Skeletal muscle cell (primary cell): ENCODE measurements at regions not wholly inside any gene's neighbourhood (a gene's known extent, or its start where the extent isn't known, plus 50 kb on each side); places are given as distances from the start of the nearest gene placed in this dataset.
"Not testable (repeated sequence)": the region's sequence is repeated elsewhere in the genome, so short reads cannot be mapped to it uniquely, and the experiment has no call there.

Source experiments
- DNase-seq: peaks from one replicate; pipeline ENCODE4 v3.0.0-alpha.2; 2010; ENCODE audit warnings: low read depth
- H3K4me3 ChIP-seq: 2 replicates; pipeline ENCODE4 v1.5.1; 2011; ENCODE audit warnings: low read depth, mild to moderate bottlenecking, control low read depth, low read length, moderate library complexity

DNA sequence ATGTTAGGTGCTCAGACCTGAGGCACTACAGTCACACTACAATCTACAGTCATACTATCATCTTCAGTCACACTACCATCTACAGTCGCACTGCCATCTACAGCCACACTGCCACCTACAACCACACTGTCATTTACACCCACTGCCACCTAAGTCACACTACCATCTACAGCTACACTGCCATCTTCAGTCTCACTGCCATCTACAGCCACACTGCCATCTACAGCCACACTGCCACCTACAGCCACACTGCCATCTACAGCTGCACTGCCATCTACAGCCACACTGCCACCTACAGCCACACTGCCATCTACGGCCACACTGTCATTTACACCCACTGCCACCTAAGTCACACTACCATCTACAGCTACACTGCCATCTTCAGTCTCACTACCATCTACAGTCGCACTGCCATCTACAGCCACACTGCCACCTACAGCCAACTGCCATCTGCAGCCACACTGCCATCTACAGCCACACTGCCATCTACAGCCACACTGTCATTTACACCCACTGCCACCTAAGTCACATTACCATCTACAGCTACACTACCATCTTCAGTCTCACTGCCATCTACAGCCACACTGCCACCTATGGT, 155.2 kb upstream of the AFDN start:
- not testable (repeated sequence) for H3K4me3 ChIP-seq, DNase-seq

DNA sequence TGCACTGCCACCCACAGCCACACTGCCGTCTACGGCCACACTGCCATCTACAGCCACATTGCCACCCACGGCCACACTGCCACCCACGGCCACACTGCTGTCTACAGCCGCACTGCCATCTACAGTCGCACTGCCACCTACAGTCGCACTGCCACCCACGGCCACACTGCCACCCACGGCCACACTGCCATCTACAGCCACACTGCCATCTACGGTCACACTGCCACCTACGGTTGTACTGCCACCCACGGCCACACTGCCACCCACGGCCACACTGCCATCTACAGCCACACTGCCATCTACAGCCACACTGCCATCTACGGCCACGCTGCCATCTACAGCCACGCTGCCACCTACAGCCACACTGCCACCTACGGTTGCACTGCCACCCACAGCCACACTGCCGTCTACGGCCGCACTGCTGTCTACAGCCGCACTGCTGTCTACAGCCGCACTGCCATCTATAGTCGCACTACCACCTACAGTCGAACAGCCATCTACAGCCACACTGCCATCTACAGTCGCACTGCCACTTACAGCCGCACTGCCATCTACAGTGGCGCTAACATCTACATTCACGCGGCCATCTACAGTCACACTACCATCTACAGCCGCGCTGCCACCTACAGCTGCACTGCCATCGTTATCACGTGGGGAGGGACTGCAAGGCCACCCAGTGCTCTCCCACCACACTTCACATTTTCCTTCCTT, 154.6 kb upstream of the AFDN start:
- no peak overlapping the region for H3K4me3 ChIP-seq
- DNase-seq, result no peak

DNA sequence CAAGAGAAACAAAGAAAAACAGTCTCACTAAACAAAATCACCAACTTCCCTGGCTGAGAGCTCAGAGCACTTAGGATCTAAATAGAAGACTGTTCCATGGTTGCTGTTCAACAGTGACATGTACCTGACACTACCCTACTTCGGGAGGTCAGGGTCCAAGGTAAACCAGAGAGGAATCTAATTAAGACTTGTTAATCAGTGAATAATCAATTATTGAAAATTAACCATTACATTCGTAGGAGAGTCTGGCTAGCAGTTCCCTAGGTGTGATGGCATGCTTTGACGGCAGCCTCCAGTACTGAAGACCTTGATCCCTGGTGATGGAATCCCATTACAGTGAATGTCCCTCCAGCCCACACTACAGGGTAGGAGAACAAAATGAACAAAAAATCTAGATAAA, 154.0 kb upstream of the AFDN start:
- no peak overlapping the region for H3K4me3 ChIP-seq
- DNase-seq, result no peak

DNA sequence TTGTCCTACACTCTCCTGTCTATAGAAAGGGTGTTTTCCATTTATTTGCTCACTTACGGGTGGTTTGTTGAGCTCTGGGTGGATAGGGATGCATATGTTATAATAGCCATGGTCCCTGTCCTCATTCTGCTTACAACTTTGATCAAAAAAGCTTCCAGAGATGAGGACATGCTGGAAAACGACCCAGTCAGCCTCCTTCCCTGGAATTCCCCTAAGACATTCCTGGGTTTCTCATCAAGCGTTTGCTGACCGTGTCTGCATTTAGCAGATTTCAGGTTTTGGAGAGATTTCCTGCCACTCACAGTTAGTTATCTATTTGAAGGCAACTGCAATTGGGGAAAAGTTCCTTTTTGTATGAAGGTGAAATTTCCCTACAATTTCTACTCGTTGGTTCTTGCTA, 152.8 kb upstream of the AFDN start:
- DNase-seq, result no peak

DNA sequence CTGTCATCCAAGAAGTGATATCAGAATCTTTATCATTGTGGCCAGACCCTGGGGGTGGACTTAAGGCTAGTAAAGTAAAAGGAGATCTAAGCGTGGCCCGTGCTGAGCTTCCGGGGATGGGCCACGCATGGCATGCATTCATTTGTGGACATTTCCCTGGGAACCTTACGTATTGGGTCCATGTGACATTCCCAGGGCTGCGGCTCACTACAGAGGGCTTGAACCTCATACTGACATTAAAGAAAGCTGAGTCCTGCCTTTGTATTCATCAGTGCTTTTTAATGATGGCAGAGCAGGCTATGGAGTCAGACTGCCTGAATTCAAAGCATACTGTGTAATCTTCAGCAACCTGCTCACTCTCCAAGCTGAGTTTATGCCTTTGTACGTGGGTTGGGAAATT, 152.2 kb upstream of the AFDN start:
- DNase-seq, result no peak
- no peak overlapping the region for H3K4me3 ChIP-seq

More for the DNA sequence above, 152.8 kb upstream of the AFDN start:
- no peak overlapping the region for H3K4me3 ChIP-seq

DNA sequence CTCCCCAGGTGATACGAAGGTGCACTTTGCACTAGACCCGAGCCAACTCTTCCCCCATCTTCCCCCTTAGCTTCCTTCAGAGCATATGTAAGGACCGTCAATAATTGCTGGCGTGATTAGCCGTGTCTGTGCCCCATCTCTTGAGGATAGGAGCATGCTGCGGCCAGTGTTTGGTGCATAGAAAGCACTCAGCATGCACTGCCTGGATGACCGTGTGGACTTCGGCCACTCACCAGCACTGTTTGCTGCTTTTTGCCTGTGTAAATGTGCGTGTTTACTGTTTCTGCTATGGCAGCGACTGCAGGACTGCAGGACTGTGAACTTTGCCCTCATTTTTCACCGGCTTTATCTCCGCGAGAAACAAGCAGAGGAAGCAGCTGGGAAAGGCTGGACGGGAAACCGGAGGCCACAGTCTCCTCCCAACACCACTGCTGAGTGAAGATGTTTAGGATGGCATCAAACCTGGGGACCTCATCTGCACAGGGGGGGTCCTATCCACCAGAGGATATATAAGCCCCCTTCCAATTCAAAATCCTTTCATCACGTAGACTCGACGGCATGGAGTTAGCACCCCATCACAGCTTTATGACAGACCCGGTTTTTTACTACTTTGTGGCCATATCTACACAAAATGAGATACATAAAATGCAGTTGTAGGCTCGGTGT, 150.6 kb upstream of the AFDN start:
- no peak overlapping the region for H3K4me3 ChIP-seq
- no peak for DNase-seq

DNA sequence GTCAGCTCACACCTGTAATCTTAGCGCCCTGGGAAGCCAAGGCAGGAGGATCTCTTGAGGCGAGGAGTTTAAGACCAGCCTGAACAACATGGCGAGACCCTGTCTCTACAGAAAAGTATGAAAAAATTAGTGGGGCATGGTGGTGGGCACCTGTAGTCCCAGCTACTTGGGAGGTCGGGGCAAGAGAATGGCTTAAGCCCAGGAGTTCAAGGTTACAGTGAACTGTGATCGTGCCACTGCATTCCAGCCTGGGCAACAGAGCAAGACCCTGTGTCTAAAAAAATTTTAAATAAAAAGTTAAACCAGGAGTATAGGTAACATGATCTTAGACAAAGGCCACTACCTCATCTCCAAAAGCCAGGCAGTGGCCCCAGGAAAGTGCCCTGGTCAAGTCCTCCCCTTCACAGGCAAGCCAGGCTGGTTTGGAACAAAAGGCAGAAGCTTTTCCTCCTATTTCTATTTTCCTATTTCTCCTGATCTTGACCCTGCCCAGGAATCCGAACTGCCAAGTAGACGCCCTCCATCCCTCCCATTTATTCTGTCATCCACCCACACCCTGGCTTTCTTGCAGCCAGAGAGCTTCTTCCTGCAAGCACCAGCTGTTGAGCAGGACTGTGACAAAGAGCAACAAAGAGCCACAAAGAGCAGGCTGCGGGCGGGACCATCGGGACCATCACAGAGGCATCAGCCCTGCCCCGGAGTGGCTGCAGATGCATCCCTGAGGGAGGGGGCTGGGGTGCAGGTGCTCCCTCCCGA, 149.9 kb upstream of the AFDN start:
- peak; percentile 2 for DNase-seq
- H3K4me3 ChIP-seq, result no peak overlapping the region

DNA sequence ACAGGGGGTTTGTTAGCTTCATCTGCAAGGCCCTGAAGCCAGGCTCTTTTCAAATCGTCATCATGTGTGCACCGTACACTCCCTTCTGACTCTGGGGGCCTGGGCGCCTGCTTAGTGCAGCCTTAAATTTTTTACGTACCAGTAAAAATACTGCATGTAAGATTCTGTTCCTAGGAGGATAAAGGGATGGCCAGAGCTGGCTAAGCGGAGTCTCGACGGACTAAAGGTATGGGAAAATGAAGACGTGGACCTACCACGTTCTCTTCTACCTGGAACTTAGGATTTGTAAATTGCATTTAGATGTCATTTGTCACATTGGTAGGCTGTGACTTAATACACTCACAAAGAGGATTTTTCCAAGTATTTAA, 149.3 kb upstream of the AFDN start:
- no peak for DNase-seq
- no peak overlapping the region for H3K4me3 ChIP-seq

DNA sequence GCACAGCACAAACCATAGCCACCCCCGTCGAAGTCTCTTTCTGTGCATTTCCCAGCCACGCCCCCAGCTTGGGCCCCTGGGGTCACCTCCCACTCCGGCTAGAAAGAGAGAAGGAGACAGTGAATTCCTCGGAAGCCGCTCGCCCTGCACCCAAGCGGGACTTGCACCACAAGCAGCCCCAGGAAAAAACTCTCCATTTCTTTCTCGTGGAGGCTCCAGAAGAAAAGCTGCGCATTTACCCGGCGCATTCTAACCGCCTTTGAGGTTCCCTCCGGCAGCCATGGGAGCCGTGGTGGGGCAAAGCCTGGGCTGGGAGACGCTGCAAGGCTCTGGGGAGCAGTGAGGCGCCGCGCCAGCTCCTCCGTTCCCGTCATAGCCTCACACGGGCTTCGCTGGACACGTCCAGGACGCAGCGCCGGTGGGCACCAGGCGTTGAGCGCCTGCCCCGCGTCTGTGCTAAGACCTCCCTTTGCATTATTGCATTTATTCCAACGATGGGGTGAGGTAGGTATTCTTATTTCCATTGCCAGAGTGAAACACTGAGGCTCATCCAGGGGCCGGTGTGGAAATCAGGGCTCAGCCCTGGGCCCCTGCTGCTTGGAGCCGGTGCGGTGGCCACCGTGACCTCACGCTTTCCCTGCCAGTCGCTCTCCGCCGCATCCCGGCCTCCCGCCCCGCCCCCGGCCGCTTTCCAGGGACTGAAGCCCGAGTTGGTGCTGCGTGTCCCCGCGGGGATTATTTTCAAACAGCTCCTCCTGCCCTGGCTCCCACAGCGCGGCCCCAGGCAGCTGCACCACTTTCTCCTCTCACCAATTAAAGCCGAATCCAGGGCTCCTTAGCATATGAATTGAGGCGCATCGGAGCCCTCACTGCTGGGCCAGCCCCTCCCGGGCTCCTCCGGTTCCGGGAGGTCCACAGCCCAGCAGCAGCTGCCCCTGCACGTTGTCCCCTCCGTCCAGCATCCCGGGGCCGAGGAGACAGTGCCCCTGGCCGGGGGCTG, 148.3 kb upstream of the AFDN start:
- DNase-seq, result no peak
- H3K4me3 ChIP-seq, result no peak overlapping the region

DNA sequence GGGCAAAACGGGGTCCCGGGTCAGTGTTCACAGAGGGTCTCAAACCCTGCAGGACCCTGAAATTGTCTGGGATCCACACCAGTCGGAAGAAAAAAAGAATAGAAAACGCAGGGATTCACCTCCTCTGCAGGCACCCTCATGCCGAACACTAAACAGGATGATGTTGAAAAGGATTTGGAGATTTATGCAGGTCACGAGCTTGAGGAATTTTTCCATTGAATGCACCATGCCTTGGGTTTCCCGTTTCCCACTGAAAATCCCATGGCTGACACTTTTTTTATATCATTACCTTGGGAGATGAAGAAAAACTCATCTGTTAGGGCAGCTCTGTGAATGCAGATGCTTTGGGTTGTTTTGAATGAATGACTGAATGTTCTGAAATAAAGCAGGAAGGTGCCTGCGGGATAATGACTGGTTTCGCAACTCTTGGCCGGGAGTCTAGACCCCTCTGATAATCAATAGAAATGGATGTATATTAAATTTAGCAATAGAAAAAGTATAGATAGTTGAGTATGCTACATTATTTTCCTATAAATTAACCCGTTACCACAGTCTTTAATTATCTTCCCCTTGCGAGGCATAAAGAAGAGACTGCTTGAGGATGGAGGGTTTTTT, 147.5 kb upstream of the AFDN start:
- no peak overlapping the region for H3K4me3 ChIP-seq
- DNase-seq, result no peak

DNA sequence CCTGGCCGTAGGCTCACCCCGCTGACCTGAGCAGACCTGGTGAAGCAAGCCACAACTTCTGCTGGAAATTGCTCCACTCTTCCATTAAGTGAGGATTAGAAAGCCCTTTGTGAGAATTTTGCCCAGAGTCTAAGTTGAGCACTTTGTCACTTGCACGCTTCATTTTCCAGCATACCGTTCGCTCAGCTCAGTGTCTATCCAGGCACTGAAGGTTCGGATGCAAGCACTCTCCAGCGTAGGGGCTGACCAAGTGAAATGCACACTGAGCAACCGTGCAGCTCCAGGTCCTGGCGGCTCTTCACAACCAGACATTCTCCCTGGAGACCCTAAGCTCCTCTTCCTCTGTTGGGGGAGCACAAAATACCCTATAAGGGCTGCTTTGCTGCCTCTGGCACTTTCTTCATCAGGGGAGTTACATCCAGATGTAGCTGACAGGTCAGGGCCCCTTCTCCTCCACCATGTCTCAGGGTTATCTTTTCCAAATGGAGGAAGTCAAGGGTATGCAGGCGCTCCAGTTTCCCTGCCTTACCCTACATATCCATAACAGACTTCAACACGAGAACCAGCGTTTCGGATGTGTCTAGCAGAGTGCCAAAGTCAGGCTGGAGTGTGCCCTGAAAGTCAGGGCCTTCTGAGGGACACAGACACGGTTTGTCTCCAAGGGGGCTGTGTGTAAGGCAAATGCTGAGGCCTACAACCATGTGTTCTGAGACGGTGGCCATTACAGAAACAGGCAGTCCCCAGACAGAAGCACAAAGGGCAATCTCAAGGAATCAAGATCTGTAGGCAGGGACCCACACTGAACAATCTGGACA, 146.7 kb upstream of the AFDN start:
- no peak overlapping the region for H3K4me3 ChIP-seq
- DNase-seq, result no peak

DNA sequence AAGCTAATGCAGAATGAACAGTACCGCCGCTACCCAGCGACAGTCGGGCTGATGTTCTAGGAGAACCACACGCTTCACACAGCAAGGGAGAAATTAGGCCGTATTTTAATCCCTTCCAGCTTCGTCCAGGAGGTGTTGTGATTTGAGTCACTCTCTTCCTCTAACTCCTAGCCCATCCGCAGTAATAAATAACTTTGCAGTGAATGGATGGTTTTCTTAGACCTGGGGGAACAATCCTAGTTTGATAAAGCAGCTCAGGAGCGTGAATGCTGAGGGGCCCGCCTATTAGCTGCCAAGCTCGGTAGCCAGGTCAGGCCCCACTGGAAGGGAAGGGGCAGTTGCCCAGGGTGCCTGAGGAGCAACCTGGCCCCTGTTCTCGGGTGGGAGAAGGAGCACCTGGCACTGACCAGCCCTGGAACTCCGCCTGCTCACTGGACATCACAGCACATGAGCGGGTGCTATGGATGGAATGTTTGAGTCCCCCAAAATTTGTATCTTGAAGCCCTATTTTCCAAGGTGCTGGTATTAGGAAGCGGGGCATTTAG, 146.0 kb upstream of the AFDN start:
- no peak for DNase-seq
- no peak overlapping the region for H3K4me3 ChIP-seq

DNA sequence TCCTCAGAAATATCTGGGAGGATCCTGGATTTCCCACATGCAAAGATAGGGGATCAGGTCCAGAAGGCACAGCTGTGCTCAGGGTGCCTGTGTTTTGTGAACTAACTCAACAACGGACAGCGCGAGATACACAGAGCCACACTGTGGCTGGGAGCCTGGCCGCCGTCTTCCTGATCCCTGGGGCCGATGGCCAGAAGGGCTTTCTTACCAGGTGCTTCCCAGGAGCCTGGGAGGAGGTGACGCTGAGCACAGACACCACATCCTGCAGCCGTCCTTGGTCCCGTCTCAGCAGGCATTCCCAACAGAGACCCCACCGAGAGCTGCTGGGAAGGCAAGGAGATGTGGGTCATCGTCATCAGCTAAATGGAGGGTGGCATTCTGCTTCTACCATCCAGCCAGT, 144.6 kb upstream of the AFDN start:
- no peak for DNase-seq
- no peak overlapping the region for H3K4me3 ChIP-seq

DNA sequence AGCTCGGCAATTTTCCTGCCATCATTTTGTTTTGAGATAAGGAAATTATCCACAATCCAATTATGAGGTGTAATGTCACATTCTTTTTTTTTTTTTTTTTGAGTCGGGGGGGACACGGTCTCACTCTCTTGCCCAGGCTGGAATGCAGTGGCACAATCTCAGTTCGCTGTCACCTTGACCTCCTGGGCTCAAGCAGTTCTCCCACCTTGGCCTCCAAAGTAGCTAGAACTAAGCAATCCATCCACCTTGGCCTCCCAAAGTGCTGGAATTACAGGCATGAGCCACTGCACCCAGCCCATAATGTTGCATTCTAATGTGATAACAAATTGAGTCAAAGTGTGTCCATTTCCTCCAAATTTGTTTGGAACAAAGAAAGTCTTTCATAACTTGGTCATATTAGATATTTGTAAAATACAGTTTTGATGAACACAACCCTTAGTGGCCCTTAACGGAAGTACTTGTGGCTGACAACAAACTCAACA, 144.1 kb upstream of the AFDN start:
- no peak overlapping the region for H3K4me3 ChIP-seq
- no peak for DNase-seq

DNA sequence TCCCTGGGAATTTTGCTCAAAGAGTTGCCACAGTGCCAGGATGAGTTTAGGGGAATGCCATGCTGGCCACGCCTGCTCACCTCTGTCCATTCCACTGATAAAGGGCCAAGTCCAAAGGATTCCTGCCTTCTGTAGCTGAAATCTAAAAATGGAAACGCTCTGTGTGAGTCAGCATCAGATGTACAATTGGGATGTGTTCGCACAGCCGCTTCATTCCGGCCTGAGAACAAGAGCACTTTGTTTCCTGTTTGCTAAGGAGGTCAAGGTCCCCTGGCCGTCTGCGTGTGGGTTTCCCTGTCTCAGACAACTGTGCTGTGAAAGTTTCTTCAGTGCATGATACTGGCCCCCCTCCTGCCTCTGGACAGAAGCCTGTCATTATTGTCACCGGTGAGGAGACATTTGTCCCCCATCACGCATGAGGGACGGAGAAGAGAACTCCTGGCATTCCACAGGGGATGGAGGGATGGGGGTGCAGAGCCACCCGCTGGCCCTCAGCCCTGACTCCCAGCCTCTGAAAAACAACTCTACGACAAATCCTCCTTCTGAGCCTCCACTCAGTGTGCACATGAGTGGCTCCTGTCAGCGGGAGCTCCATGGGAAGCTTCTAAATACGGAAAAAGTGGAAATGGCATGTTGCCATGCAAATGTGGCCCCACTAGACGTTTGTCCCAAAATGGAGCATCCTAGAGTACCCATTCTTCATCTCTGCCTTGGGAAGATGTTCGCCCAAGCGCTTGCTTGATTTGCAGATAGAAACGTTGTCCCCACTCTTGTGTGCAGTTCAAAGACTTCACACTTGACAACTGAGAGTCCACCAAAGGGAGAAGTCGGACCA, 143.5 kb upstream of the AFDN start:
- H3K4me3 ChIP-seq, result no peak overlapping the region
- peak; percentile 32 for DNase-seq

DNA sequence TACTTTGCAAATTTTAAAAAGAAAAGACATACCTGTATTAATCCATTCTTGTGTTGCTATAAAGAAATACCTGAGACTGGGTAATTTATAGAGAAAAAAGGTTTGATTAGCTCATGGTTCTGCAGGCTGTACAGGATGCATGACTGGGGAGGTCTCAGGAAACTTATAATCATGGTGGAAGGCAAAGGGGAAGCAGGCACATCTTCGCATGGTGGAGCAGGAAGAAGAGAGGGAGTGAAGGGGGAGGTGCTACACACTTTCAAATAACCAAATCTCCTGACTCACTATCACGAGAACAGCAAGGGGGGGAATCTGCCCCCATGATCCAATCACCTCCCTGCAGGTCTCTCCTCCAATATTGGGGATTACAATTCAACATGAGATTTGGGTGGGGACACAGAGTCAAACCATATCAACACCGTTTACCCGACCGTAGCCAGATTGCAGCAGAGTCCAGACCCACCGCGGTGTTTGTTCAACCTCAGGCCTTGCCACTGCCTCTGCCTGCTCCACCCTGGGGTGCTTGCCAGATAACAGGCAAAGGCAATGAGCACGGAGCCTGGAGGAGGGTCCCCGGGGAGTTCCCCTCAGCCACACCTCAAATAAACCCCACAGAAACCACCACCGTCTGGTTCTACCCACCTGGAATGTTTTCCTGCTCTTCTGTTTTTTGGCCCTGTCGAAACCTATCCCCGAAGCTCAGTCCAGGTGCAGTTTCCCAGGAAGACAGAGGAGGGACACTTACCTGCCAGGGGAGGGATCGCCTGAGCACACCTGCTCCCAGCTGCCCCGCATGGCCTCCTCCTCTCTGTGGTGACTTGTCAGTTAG, 142.2 kb upstream of the AFDN start:
- no peak overlapping the region for H3K4me3 ChIP-seq
- no peak for DNase-seq
